ENCODE measurements at regions not wholly inside any gene's neighbourhood (a gene's known extent, or its start where the extent isn't known, plus 50 kb on each side); places are given as distances from the start of the nearest gene placed in this dataset.

DNA sequence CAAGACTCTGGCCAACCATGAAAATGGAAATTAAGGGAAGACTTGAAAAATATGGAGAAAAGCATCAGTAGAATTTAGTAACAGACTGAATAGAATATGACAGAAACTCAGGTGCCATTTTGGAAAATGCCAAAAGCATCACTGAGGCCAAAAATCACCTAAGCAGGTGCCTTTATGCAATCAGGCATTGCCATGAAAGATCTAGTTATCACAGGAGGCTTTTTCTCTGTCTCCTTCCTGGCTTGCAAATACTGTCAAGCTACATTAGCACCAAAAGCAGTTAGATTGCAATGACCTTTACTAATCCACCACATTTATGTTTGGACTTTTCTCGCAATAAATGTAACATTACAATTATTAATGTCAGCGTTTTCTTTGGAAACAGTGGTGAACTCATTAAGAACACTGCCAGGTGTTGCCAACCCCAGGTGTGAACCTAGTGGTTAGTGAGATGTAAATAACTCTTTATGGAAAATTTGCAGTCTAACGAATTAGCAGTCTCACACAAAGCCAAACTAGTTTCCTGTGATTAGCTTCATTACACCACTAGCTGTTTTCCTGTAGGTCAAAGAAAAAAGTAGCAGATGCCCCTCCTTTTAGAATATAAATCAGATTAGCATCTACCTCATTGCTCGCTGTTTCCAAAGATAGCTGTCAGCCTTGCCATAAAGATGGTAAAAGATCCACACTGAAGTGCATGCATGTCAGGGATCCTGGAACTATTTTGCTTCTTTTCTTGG lies 1568.4 kb upstream of the TENM3 start:
- TF ChIP-seq, protein P1, sequence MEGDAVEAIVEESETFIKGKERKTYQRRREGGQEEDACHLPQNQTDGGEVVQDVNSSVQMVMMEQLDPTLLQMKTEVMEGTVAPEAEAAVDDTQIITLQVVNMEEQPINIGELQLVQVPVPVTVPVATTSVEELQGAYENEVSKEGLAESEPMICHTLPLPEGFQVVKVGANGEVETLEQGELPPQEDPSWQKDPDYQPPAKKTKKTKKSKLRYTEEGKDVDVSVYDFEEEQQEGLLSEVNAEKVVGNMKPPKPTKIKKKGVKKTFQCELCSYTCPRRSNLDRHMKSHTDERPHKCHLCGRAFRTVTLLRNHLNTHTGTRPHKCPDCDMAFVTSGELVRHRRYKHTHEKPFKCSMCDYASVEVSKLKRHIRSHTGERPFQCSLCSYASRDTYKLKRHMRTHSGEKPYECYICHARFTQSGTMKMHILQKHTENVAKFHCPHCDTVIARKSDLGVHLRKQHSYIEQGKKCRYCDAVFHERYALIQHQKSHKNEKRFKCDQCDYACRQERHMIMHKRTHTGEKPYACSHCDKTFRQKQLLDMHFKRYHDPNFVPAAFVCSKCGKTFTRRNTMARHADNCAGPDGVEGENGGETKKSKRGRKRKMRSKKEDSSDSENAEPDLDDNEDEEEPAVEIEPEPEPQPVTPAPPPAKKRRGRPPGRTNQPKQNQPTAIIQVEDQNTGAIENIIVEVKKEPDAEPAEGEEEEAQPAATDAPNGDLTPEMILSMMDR (IDR thresholded peaks at IDR 0.05; ENCODE audit: control extremely low read depth, extremely low read depth): no peak
- no peak for DNase-seq

DNA sequence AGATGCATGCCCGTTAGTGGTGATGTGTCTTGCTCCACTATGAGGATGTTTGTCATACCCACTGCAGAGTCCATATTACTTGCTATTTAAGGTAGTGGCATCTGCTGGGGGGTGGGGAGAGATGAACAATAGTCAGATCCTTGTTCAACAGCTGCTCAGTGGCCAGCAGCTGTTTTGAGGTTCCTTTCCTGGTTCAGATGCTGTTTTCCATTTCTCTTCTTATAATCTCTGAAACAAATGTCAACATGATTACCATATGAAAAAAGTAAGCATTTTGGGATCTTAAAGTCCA lies 1567.9 kb upstream of the TENM3 start:
- Histone ChIP-seq H3K27me3 (ENCODE audit: control insufficient read depth in 3 of 3, insufficient read depth in 3 of 3, low read length in 2 of 3) (no peaks in the 10 kb centered on the region), H3K9ac (ENCODE audit: insufficient read depth in 1 of 2, low read length in 2 of 2) (no peak overlapping the region), H3K9me3 (ENCODE audit: control insufficient read depth in 4 of 4, insufficient read depth in 3 of 4, low read length in 3 of 4) (no peaks in the 10 kb centered on the region), H3K36me3 (ENCODE audit: control insufficient read depth in 4 of 4, insufficient read depth in 4 of 4, low read length in 4 of 4) (no peaks in the 10 kb centered on the region), H3K4me1 (ENCODE audit: control insufficient read depth in 5 of 5, insufficient read depth in 5 of 5, low read length in 5 of 5) (no peaks in the 10 kb centered on the region), H3K4me3 (no peak overlapping the region), H3K27ac (ENCODE audit: low read depth in 1 of 2, low read length in 1 of 2) (no peak overlapping the region)
- TF ChIP-seq, protein P1 (IDR thresholded peaks at IDR 0.05; ENCODE audit: control extremely low read depth, extremely low read depth): no peak
- 62 to 63% methylated on average over 1 of the region's 1 CpG for WGBS, 2 donors
- DNase-seq (no peak), ATAC-seq (ENCODE audit: insufficient read depth, low FRiP score) (no peak)

More for the DNA sequence above, 1568.4 kb upstream of the TENM3 start:
- WGBS, 2 donors: 60 to 68% methylated on average over 4 of the region's 4 CpGs
- no peak overlapping the region for H3K4me3 ChIP-seq
- no peak for ATAC-seq (ENCODE audit: insufficient read depth, low FRiP score)
- no peaks in the 10 kb centered on the region for H3K4me1 ChIP-seq (ENCODE audit: control insufficient read depth in 5 of 5, insufficient read depth in 5 of 5, low read length in 5 of 5)
- no peak overlapping the region for H3K27ac ChIP-seq (ENCODE audit: low read depth in 1 of 2, low read length in 1 of 2)
- H3K9ac ChIP-seq (ENCODE audit: insufficient read depth in 1 of 2, low read length in 2 of 2): no peak overlapping the region
- H3K36me3 ChIP-seq (ENCODE audit: control insufficient read depth in 4 of 4, insufficient read depth in 4 of 4, low read length in 4 of 4): no peaks in the 10 kb centered on the region
- no peaks in the 10 kb centered on the region for H3K27me3 ChIP-seq (ENCODE audit: control insufficient read depth in 3 of 3, insufficient read depth in 3 of 3, low read length in 2 of 3)
- H3K9me3 ChIP-seq (ENCODE audit: control insufficient read depth in 4 of 4, insufficient read depth in 3 of 4, low read length in 3 of 4): no peaks in the 10 kb centered on the region

DNA sequence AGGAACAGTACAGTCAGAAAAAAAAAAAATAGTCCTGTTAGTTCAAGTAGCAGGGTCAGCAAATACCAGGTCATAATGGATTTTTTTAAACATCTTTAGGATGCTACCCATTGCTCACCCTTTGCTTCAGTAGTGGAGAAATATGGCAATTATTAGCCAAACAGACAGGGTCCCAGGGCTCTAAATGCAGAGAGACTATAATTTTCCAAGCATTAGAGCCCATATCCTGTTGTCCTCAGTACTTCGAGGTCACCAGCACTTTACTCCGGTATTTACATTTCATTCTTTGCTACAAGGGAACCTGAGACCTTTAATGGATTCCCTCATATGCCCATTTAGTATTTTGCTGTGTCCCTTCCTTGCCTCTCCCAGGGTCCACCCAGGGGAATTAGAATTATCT lies 1562.9 kb upstream of the TENM3 start:
- H3K4me3 ChIP-seq: no peak overlapping the region
- no peak overlapping the region for H3K27ac ChIP-seq (ENCODE audit: low read depth in 1 of 2, low read length in 1 of 2)
- H3K36me3 ChIP-seq (ENCODE audit: control insufficient read depth in 4 of 4, insufficient read depth in 4 of 4, low read length in 4 of 4): no peaks in the 10 kb centered on the region
- DNase-seq (peak in 1 of 3 donors; percentile 15), ATAC-seq (ENCODE audit: insufficient read depth, low FRiP score) (no peak)
- H3K9ac ChIP-seq (ENCODE audit: insufficient read depth in 1 of 2, low read length in 2 of 2): no peak overlapping the region
- no peaks in the 10 kb centered on the region for H3K9me3 ChIP-seq (ENCODE audit: control insufficient read depth in 4 of 4, insufficient read depth in 3 of 4, low read length in 3 of 4)
- peaks cover 0 to 3% (median 0%) of the 10 kb centered on the region in 5 donors for H3K4me1 ChIP-seq (ENCODE audit: control insufficient read depth in 5 of 5, insufficient read depth in 5 of 5, low read length in 5 of 5)
- 54 to 59% methylated on average over 2 of the region's 2 CpGs for WGBS, 2 donors
- TF ChIP-seq, protein P1 (IDR thresholded peaks at IDR 0.05; ENCODE audit: control extremely low read depth, extremely low read depth): no peak
- H3K27me3 ChIP-seq (ENCODE audit: control insufficient read depth in 3 of 3, insufficient read depth in 3 of 3, low read length in 2 of 3): no peaks in the 10 kb centered on the region

DNA sequence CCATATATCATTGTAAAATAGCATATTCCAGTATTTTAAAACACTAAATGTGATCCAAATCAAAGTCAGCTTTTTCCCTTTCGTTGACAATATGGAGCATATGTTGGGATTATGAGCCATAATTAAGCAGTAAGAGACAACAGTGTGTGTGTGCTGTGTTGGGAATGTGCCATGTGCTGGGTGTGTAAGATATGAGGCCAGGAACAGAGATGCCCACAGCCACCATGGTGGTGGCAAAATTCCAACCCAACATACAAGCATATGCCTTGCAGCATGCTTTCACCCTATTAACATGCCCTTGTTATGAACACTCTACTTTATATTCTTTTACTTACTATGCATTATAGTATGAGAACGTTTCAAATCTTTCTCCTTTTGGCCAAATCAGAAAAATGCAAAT lies 1560.4 kb upstream of the TENM3 start:
- Histone ChIP-seq H3K36me3 (ENCODE audit: control insufficient read depth in 4 of 4, insufficient read depth in 4 of 4, low read length in 4 of 4) (no peaks in the 10 kb centered on the region), H3K27ac (ENCODE audit: low read depth in 1 of 2, low read length in 1 of 2) (no peak overlapping the region), H3K4me1 (ENCODE audit: control insufficient read depth in 5 of 5, insufficient read depth in 5 of 5, low read length in 5 of 5) (peaks cover 0 to 3% (median 0%) of the 10 kb centered on the region in 5 donors), H3K9me3 (ENCODE audit: control insufficient read depth in 4 of 4, insufficient read depth in 3 of 4, low read length in 3 of 4) (no peaks in the 10 kb centered on the region), H3K4me3 (no peak overlapping the region), H3K27me3 (ENCODE audit: control insufficient read depth in 3 of 3, insufficient read depth in 3 of 3, low read length in 2 of 3) (no peaks in the 10 kb centered on the region), H3K9ac (ENCODE audit: insufficient read depth in 1 of 2, low read length in 2 of 2) (no peak overlapping the region)
- TF ChIP-seq, protein P1 (IDR thresholded peaks at IDR 0.05; ENCODE audit: control extremely low read depth, extremely low read depth): no peak
- ATAC-seq (ENCODE audit: insufficient read depth, low FRiP score): no peak
- 37 to 47% methylated on average over 2 of the region's 2 CpGs for WGBS, 2 donors
- DNase-seq: peak in 2 of 3 donors; percentile 33 to 50
